Activated CD4-positive, alpha-beta T cell treated with anti-CD3 and anti-CD28 coated beads, Interleukin-2, Interleukin-6, amounts not matched to agents 100 ng/mL and 50 ng/mL, durations not matched to agents 16 hours and 8 hours (primary cell): ENCODE measurements at regions not wholly inside any gene's neighbourhood (a gene's known extent, or its start where the extent isn't known, plus 50 kb on each side); places are given as distances from the start of the nearest gene placed in this dataset.

Source experiments
- DNase-seq: peaks from one replicate; pipeline ENCODE4 v3.0.0-alpha.2; 2020

GRCh38 chr12:28828318-28828717 lies 320.8 kb upstream of the FAR2 start:
- DNase-seq, result no peak

GRCh38 chr12:28830491-28830890 lies 318.6 kb upstream of the FAR2 start:
- DNase-seq, result no peak

DNA sequence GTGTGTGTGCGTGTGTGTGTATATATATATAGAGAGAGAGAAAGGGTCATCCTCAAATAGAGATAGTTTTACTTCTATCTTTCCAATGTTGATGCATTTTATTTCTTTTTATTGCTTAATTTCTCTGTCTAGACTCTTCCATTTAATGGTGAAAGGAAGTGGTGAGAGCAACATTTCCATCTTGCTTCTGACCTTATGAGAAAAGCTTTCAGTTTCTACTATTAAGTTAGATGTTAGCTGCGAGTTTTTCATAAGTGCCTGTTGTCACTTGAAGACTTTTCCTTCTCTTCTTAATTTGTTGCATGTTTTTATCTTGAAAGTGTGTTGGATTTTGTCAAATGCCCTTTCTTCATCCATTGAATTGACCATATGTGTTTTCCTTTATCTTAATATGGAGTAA lies 304.4 kb upstream of the FAR2 start:
- DNase-seq, result no peak

- DNase-seq, result no peak
These were observed 297.3 kb upstream of the FAR2 start for GRCh38 chr12:28851781-28852180.

DNA sequence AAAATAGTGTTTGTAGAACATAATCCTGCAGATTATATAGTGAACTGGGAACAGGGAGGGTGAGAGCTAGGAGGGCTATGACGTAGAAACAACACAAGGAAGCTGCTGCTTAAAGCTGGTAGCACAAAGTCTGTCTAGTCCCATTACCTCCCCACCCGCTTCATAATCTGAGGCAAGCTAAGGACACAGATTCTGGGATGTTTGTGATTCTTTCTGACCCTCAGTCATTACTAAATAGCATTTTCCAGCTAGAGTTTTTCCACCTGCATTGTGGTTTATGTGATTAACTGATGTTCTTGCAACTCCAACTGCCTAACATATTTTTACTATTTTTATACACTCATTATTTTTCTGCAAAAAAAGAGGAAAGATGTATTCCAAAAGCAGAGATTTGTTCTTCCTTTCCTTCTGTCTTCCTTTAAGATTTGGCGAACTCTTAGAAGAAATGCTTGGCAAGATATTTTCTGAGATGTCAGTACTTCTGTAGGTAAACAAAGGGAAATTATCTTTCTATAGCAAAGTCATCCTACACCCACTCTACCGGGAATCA lies 293.2 kb upstream of the FAR2 start:
- DNase-seq, result no peak

GRCh38 chr12:28857369-28857768 lies 291.7 kb upstream of the FAR2 start:
- DNase-seq, result no peak

DNA sequence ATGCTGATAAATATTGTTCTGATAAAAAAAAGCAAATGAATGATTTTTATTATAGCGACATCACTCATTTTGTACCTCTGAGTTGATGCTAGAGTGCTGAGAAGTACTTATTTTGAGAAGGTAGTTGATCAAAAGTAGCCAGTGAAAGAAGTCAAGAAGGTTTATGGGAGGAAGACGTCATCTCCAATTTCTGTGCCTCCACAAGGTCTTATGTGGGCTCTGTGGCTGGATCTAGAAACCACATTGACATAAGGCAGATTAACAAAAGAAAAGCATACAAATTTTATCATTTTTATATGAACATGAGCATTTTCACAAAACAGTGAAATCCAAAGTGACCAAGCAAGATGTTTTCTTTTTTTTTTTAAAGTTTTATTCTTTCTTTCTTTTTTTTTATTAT lies 289.5 kb upstream of the FAR2 start:
- DNase-seq, result no peak

GRCh38 chr12:28865776-28866175 lies 283.3 kb upstream of the FAR2 start:
- DNase-seq, result no peak

DNA sequence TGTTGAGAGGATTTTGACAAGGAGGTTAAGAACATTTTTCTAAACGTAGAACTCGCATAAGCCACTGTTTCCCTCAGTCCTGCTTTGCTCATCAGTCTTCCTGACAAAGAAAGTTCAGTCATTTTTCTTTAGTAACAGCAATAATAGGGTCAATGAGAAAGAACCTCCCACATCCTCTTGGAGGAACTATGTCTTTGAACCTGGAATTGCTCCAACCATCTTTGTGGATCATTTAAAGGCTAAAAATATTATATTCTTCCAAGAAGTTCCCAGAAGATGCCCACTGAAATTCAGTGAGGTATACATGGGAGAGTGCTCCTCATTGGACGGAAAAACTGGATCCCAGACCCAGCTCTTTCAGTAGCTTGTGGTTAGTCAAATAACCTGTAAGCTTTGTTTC lies 282.8 kb upstream of the FAR2 start:
- DNase-seq, result no peak

DNA sequence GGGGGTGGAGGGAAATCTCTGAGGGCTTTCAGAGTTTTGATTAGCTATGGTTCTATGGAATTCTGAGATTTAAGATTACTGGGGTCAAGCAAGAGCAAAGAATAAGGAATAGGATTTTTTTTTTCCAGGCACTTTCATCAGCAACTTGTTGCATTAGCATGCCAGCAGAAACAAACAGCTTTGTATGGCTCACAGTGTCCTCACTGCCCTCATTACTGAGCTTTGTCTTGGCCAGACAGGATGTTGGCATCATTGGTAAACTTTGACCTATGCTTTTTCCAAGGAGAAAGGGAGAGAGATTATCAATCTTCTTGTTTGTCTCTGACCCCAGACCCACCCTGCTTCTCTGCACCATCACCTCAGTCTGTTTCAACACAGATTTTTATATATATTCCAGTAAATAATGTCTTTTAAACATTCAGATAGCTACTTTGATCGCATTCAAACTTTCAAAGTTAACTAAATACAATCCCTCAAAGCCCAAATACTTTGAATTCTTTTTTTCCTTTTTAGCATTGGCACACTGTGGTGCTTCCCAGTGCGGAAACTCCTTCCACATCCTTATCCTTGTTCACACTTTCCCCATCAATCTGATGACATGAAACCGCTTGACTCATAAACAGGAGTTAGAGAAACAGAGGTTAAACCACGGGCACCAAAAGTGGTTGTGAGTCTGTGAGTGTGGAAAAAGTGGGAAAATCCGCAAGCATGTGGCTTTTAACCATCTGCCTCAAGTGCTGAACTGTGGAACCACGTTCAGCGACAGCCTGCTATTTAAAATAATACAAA lies 282.2 kb upstream of the FAR2 start:
- no peak for DNase-seq

DNA sequence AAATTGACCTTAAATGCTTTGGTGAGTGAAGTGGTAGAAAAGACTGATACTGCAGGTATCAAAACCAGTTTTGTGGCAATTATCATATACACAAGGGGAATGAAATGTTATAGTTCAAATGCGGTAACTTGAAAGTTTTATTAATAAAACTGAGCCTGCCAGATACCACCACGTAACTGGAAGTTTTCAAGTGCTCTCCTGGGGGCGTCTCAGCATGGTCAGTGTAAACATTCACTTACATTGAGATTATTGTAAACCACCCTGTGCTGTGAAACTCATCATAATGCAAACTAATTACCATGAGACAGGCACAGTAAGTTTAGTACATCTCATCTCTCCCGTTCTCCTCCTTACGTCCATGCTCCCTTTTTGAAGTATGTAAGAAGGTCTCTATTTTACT lies 280.7 kb upstream of the FAR2 start:
- DNase-seq, result no peak

DNA sequence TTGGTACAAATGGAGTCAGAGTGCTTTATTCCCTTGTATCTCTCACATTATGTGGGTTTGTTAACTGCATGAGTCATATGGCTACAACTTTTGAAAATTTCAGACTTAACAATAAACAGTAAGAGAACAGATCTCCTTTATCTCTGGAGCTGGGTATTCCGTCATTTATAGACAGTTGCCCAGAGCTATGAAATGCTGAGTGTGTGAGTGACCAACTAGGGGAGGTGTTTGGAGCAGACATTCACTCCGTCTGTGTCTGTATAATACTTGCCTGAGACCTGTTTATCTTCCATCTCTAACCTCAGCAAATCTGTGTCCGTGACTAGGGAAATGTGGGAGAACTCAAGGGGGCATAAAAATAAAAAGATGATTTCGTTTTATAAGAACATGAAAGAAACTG lies 279.9 kb upstream of the FAR2 start:
- DNase-seq, result no peak

DNA sequence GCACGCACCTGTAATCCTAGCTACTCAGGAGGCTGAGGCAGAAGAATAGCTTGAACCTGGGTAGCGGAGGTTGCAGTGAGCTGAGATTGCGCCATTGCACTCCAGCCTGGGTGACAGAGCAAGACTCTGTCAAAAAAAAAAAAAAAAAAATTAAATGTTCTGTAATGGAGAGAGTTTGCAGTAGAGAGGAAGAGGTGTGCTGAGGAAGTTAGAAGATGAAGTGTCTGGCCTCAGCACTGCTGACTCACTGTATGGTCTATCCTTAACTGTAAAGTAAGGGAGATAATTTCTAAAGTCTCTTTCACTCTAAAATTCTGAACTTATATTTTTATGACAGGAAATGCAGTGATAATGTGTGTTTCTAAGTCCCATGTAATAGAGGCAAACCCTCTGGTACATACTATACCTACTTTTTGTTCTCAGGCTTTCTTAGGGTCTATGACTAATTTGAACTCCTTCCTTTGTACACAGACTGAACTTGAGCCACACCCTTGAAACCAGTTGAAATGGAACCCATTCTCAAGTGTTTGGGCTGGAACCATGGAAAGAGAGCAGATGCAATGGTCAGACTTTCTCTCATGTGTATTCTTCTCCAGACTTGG lies 278.1 kb upstream of the FAR2 start:
- DNase-seq, result no peak

DNA sequence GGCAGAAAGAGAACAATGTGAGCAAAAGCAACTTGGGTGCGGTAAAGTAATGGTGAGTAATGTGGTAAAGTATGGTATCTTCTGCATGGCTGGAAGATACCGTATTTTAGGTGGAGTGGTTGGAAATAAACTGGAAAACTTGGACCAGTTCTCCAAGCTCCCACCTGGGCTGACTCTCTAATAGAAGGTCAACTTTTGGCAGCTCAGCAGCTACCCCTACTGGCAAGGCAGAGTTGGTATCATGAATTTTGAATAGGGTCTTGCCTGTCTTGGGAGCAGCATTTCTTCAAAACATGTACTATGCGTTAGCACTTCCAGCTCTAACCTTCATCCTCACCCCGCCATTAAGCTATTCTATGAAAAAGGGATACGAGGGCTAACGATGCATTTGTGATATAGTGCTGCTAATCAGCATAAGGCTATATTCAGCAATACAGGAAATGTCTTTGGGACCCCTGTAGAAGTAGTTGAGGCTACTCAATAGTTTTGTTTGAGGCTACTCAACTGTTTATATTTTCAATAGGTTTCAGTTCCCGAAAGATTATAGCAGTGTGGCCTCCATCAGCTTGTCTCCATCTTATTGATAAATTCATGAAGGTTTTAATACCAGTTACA lies 276.3 kb upstream of the FAR2 start:
- DNase-seq, result peak; percentile 49

- DNase-seq, result no peak
These were observed 274.3 kb upstream of the FAR2 start for GRCh38 chr12:28874758-28875157.

- DNase-seq, result no peak
These were observed 272.8 kb upstream of the FAR2 start for GRCh38 chr12:28876196-28876798.

DNA sequence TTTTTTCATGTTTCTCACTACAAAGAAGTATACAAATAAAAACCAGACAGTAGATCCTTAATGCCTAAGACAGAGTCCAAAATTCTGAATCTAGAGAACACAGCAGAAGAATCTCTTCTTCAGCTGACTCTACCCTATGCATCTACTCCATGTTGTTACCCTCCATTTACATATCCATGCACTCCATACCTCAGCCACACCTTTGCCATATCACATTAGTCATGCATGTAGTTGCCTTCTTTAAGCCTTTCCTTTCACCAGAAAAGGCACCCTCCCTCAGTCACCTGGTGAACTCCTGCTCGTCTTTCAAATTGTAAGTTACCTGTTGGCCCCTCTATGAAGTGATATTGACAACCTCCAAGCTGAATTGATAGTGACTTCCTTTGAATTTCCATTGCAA lies 271.2 kb upstream of the FAR2 start:
- no peak for DNase-seq

DNA sequence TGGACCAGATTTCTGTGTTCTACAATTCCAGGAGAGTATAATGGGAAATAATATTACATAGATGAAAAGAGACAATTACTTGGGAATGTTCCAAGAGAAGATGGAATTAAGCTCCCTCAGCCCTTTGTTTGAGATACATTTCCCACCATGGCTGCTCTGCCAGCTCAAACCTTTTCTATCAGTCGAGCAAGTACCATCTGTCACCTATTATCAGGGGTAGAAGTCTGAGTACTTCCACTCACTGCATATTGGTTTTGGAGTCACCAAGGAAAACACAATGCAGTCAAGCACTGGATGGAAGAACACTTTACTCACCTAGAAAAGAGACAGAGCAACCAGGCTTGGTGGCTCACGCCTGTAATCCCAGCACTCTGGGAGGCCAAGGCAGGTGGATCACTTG lies 270.4 kb upstream of the FAR2 start:
- DNase-seq, result no peak

- DNase-seq, result no peak
These were observed 269.7 kb upstream of the FAR2 start for GRCh38 chr12:28879379-28879778.

DNA sequence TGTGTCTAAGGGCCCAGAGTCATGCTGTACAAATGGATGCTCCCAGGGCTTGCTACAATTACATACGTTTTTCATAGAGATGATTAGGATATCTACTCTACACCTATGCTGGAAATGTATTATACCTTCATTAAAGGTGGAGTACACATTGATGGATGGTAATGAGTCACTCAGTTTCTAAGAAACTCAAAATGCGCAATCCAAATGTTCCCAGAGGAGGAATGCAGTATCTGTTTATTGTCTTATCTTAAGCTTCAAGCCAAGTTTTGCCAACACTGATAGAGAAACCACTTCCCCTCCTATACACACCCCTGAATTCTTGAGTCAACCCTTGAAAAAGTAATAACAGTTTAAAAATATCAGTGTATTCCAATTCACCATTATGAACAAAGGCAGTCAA lies 266.6 kb upstream of the FAR2 start:
- DNase-seq, result no peak

DNA sequence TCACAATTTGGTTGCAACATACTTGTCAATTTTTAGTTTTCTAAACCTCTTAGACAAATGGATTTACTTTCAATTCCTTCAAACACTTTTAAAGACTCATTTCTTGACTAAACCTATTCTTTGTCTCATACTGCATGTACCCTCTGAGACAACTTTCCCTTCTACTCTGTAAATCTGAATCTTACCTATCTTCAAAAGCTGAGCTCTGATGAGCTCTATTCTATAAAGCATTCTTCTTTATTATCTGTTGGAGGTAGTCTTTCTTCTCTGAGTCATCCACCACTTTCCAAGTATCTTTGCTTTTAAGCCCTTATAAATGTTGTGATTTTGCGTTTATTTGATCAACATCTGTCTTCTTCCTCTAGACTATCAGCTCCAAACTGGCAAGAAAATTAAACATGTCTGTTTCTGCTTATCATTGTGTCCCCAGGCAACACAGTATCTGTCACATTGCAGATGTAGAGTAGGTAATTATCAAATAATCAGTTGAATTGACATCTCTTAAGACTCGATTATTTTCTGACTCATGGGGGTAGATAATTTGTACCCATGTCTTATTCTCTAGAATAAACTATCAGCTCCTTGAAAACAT lies 265.6 kb upstream of the FAR2 start:
- DNase-seq, result no peak

DNA sequence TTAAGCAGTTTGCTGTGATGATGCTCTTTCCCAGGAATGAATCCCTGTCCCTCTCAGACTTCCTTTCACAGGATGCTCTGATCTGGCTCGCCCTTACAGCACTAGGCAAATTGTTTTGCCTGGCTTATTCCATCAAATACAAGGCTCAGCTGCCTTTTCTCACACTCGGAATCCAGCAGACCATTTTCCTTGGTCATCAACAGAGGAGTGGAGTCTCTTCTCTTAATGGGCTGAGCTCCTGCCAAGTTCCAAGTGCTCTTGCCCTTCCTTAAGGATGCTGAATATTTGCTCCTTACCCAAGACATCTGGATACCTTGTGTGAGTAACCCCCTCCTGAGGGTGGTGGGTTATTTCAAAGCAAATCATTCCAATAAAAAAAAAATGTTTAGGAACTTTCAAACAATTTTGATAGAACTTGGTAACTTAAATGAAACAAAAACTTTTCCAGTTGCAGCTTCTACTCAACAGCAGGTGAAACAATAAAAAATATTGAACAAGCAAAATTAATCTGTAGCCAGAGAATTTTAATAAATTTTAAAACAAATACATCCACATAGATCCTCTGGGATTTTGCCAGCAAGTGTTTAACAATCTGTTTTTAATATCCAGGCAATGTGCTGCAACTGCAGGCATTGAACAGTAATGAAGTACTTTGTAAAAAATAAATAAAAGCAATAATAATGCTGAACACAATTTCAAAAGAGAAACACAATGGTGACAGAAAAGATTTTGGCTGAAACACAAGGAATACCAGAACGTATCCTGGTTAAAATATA lies 264.0 kb upstream of the FAR2 start:
- no peak for DNase-seq

DNA sequence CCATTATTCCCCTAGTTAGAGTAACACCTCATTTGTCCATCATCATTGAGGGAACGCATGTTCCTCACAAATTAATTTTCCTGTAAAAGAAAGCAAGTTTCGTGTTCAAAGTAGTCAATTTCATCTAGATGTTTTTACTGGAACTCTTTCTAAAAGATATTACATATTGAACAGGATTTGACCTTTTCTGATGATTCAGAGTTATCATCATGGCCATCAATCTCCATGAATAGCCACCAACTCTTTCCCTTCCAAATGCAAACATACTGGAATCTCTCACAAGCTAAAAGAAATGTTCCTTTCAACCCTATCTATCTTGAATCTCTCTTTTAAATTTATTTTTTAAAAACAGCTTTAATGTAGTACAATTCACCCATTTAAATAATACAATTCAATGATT lies 263.1 kb upstream of the FAR2 start:
- no peak for DNase-seq
